ENCODE measurements at regions not wholly inside any gene's neighbourhood (a gene's known extent, or its start where the extent isn't known, plus 50 kb on each side); places are given as distances from the start of the nearest gene placed in this dataset.

DNA sequence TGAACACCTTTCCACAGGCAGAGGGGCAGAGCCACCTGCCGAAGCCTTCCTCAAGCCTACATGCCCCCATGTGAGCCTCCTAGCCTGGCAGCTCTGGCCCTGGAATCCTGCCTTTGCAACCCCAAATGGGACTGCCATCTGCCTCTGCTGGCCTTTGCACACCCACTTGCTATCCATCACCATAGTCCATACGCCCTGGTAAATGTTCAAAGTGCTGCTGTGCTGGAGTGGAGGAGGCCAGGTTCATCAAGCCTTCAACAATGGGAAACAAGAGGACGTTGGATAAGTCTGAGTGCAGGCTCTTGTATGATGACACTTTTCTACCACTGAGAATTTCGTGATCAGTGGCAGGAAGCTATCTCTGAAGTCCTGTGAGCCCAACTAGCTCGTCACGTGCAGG, 159.8 kb downstream of the MED10 start:
- TF ChIP-seq, protein P1, sequence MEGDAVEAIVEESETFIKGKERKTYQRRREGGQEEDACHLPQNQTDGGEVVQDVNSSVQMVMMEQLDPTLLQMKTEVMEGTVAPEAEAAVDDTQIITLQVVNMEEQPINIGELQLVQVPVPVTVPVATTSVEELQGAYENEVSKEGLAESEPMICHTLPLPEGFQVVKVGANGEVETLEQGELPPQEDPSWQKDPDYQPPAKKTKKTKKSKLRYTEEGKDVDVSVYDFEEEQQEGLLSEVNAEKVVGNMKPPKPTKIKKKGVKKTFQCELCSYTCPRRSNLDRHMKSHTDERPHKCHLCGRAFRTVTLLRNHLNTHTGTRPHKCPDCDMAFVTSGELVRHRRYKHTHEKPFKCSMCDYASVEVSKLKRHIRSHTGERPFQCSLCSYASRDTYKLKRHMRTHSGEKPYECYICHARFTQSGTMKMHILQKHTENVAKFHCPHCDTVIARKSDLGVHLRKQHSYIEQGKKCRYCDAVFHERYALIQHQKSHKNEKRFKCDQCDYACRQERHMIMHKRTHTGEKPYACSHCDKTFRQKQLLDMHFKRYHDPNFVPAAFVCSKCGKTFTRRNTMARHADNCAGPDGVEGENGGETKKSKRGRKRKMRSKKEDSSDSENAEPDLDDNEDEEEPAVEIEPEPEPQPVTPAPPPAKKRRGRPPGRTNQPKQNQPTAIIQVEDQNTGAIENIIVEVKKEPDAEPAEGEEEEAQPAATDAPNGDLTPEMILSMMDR (conservative IDR thresholded peaks at IDR 0.05; ENCODE audit: low read depth, low read length) = no peak
- TF ChIP-seq EZH2 (IDR thresholded peaks at IDR 0.05; ENCODE audit: borderline replicate concordance, low read depth, low read length, poor library complexity, severe bottlenecking) = no peak
